Lower leg skin (tissue), 3 donors: ENCODE measurements at regions not wholly inside any gene's neighbourhood (a gene's known extent, or its start where the extent isn't known, plus 50 kb on each side); places are given as distances from the start of the nearest gene placed in this dataset.

ENCODE experiments used
- CTCF ChIP-seq, 3 donors: fragments of 450-650 bp; IDR thresholded peaks; one replicate each; pipeline ENCODE4 v1.5.1; 2016; ENCODE audit warnings: antibody characterized with exemption in 3 of 3, mild to moderate bottlenecking in 3 of 3, moderate library complexity in 2 of 3
- POLR2A ChIP-seq, 2 donors: fragments of 450-650 bp; IDR thresholded peaks; one replicate each; pipeline ENCODE4 v1.6.1; 2016 to 2017; ENCODE audit warnings: antibody characterized with exemption in 2 of 2, mild to moderate bottlenecking in 1 of 2, moderate library complexity in 1 of 2

GRCh38 chr3:181510500-181510899 lies 201.2 kb upstream of the SOX2 start:
- TF ChIP-seq CTCF (IDR thresholded peaks at IDR 0.05) (no peak), POLR2A (IDR thresholded peaks at IDR 0.05) (no peak)
